Neural cell (in vitro differentiated cells): ENCODE measurements at regions not wholly inside any gene's neighbourhood (a gene's known extent, or its start where the extent isn't known, plus 50 kb on each side); places are given as distances from the start of the nearest gene placed in this dataset.

ENCODE experiments used
- H2AFZ ChIP-seq: fragments of 200-600, 300-800 bp; sonication (generic), shearing (Covaris generic); 2 replicates; pipeline ENCODE4 v1.6.0; 2014; ENCODE audit warnings: low read depth, mild to moderate bottlenecking, antibody characterized with exemption, low read length, moderate library complexity
- H3F3A ChIP-seq: fragments of 200-600 bp; shearing (Covaris generic); 2 replicates; pipeline ENCODE4 v1.6.1; 2016; ENCODE audit warnings: mild to moderate bottlenecking, moderate library complexity, mixed read lengths, antibody characterized with exemption, low read length; ENCODE audit not compliant: insufficient read depth, poor library complexity, severe bottlenecking
- H3K27ac ChIP-seq: fragments of 200-600, 300-800 bp; sonication (generic), shearing (Covaris generic); 2 replicates; pipeline ENCODE4 v1.5.1; 2014; ENCODE audit warnings: mild to moderate bottlenecking, low read length, moderate library complexity
- H3K27me3 ChIP-seq: fragments of 300-800, 200-600 bp; sonication (generic), shearing (Covaris generic); 2 replicates; pipeline ENCODE4 v1.6.0; 2014; ENCODE audit warnings: mild to moderate bottlenecking, low read depth, low read length, moderate library complexity; ENCODE audit not compliant: insufficient read depth
- H3K36me3 ChIP-seq: fragments of 300-800, 200-600 bp; sonication (generic), shearing (Covaris generic); 2 replicates; pipeline ENCODE4 v1.5.1; 2014; ENCODE audit warnings: mild to moderate bottlenecking, antibody characterized with exemption, low read length, moderate library complexity; ENCODE audit not compliant: insufficient read depth
- H3K4me2 ChIP-seq: fragments of 300-800, 200-600 bp; sonication (generic), shearing (Covaris generic); 2 replicates; pipeline ENCODE4 v1.6.0; 2014; ENCODE audit warnings: mild to moderate bottlenecking, low read length
- H3K4me3 ChIP-seq: fragments of 300-800, 200-600 bp; sonication (generic), shearing (Covaris generic); 2 replicates; pipeline ENCODE4 v1.5.1; 2014; ENCODE audit warnings: mild to moderate bottlenecking, low read length, moderate library complexity
- H3K79me2 ChIP-seq: fragments of 200-600 bp; shearing (Covaris generic); replicated peaks from 2 replicates; pipeline ENCODE4 v1.6.0; 2014; ENCODE audit warnings: mild to moderate bottlenecking, low read length, moderate library complexity; ENCODE audit not compliant: insufficient read depth
- H3K9ac ChIP-seq: fragments of 300-800, 200-600 bp; sonication (generic), shearing (Covaris generic); 2 replicates; pipeline ENCODE4 v1.6.1; 2016; ENCODE audit warnings: mild to moderate bottlenecking, low read length, mixed read lengths
- H3K9me2 ChIP-seq: fragments of 200-600 bp; shearing (Covaris generic); 2 replicates; pipeline ENCODE4 v1.6.1; 2016; ENCODE audit warnings: mild to moderate bottlenecking, low read length, mixed read lengths; ENCODE audit not compliant: insufficient read depth
- H3K9me3 ChIP-seq: fragments of 200-600, 300-800 bp; sonication (generic), shearing (Covaris generic); 2 replicates; pipeline ENCODE4 v1.6.1; 2016; ENCODE audit warnings: mild to moderate bottlenecking, mixed run types, low read length, moderate library complexity, mixed read lengths
- H4K20me1 ChIP-seq: fragments of 200-600 bp; shearing (Covaris generic); 2 replicates; pipeline ENCODE4 v1.6.1; 2016; ENCODE audit warnings: mild to moderate bottlenecking, mixed run types; ENCODE audit not compliant: insufficient read depth
- CTCF ChIP-seq: fragments of 450-650 bp; IDR thresholded peaks from 2 replicates; pipeline ENCODE4 v1.5.1; 2014; ENCODE audit warnings: antibody characterized with exemption, mild to moderate bottlenecking, moderate library complexity; ENCODE audit not compliant: poor library complexity, severe bottlenecking
- EP300 ChIP-seq: fragments of 450-650 bp; conservative IDR thresholded peaks from 2 replicates; pipeline ENCODE4 v1.6.1; 2014; ENCODE audit warnings: antibody characterized with exemption, mild to moderate bottlenecking, moderate library complexity; ENCODE audit not compliant: poor library complexity, severe bottlenecking
- EZH2 ChIP-seq: fragments of 200-600, 300-800 bp; shearing (Covaris generic), sonication (generic); IDR thresholded peaks from 2 replicates; pipeline ENCODE4 v1.6.1; 2014; ENCODE audit warnings: antibody characterized with exemption, low read length, borderline replicate concordance, mild to moderate bottlenecking; ENCODE audit not compliant: insufficient read depth, poor library complexity, severe bottlenecking
- MXI1 ChIP-seq: fragments of 450-650 bp; conservative IDR thresholded peaks from 2 replicates; pipeline ENCODE4 v1.6.1; 2014; ENCODE audit warnings: antibody characterized with exemption, mild to moderate bottlenecking; ENCODE audit not compliant: poor library complexity, severe bottlenecking
- POLR2AphosphoS5 ChIP-seq: IDR thresholded peaks from 2 replicates; pipeline ENCODE4 v1.6.1; 2012
- SMC3 ChIP-seq: fragments of 450-650 bp; conservative IDR thresholded peaks from 2 replicates; pipeline ENCODE4 v1.6.1; 2014; ENCODE audit warnings: antibody characterized with exemption, mild to moderate bottlenecking, moderate library complexity; ENCODE audit not compliant: poor library complexity
- TAF1 ChIP-seq: IDR thresholded peaks from 2 replicates; pipeline ENCODE4 v1.6.1; 2012; ENCODE audit warnings: low read depth
- TF ChIP-seq, protein P1 (sequence below): IDR thresholded peaks from 2 replicates; pipeline ENCODE4 v1.6.1; 2012; ENCODE audit warnings: borderline replicate concordance

GRCh38 chr3:56861511-56861910, 59.8 kb upstream of the ARHGEF3 start:
- no peaks in the 10 kb centered on the region for H3K9me3 ChIP-seq
- no peaks in the 10 kb centered on the region for H3K79me2 ChIP-seq
- no peak overlapping the region for H3K27ac ChIP-seq
- no peak for TF ChIP-seq SMC3
- no peak for TF ChIP-seq POLR2AphosphoS5
- TF ChIP-seq CTCF: no peak
- TF ChIP-seq MXI1: no peak
- TF ChIP-seq TAF1: no peak
- TF ChIP-seq, protein P1, sequence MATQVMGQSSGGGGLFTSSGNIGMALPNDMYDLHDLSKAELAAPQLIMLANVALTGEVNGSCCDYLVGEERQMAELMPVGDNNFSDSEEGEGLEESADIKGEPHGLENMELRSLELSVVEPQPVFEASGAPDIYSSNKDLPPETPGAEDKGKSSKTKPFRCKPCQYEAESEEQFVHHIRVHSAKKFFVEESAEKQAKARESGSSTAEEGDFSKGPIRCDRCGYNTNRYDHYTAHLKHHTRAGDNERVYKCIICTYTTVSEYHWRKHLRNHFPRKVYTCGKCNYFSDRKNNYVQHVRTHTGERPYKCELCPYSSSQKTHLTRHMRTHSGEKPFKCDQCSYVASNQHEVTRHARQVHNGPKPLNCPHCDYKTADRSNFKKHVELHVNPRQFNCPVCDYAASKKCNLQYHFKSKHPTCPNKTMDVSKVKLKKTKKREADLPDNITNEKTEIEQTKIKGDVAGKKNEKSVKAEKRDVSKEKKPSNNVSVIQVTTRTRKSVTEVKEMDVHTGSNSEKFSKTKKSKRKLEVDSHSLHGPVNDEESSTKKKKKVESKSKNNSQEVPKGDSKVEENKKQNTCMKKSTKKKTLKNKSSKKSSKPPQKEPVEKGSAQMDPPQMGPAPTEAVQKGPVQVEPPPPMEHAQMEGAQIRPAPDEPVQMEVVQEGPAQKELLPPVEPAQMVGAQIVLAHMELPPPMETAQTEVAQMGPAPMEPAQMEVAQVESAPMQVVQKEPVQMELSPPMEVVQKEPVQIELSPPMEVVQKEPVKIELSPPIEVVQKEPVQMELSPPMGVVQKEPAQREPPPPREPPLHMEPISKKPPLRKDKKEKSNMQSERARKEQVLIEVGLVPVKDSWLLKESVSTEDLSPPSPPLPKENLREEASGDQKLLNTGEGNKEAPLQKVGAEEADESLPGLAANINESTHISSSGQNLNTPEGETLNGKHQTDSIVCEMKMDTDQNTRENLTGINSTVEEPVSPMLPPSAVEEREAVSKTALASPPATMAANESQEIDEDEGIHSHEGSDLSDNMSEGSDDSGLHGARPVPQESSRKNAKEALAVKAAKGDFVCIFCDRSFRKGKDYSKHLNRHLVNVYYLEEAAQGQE: no peak
- no peak for TF ChIP-seq EP300
- TF ChIP-seq EZH2: no peak
- no peaks in the 10 kb centered on the region for H3F3A ChIP-seq
- no peaks in the 10 kb centered on the region for H4K20me1 ChIP-seq
- no peak overlapping the region for H2AFZ ChIP-seq
- H3K9me2 ChIP-seq: no peaks in the 10 kb centered on the region
- H3K36me3 ChIP-seq: no peaks in the 10 kb centered on the region
- H3K9ac ChIP-seq: no peak overlapping the region
- H3K27me3 ChIP-seq: no peaks in the 10 kb centered on the region
- H3K4me2 ChIP-seq: no peak overlapping the region
- no peak overlapping the region for H3K4me3 ChIP-seq

DNA sequence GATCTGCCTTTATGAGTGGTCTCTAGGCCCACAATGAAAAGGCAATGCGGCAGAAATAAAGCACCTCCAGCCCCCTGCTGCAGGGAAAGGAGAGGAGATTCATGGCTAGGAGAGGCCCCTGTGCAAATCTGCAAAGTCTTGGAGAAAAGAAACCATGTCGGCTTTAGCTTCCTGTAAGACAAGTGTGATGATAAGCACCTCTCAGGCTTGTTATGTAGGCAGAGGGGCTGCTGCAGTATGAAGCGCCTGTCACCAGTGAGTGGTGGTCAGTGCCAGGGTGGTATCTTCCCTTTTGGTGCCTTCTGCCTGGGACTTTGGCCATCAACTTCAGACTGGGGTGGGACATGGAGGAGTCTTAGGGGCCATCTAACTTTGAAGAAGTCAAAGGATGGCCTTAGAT, 59.2 kb upstream of the ARHGEF3 start:
- Histone ChIP-seq H3K36me3 (no peaks in the 10 kb centered on the region), H2AFZ (no peak overlapping the region), H3K4me3 (no peak overlapping the region), H3K79me2 (no peaks in the 10 kb centered on the region), H3K27ac (no peak overlapping the region), H3K9me2 (no peaks in the 10 kb centered on the region), H3K9ac (no peak overlapping the region), H3K27me3 (no peaks in the 10 kb centered on the region), H3K4me2 (no peak overlapping the region), H3K9me3 (no peaks in the 10 kb centered on the region), H3F3A (no peaks in the 10 kb centered on the region), H4K20me1 (no peaks in the 10 kb centered on the region)
- no peak for TF ChIP-seq TAF1
- no peak for TF ChIP-seq MXI1
- no peak for TF ChIP-seq SMC3
- no peak for TF ChIP-seq EZH2
- TF ChIP-seq POLR2AphosphoS5: no peak

GRCh38 chr3:56860351-56860750, 58.6 kb upstream of the ARHGEF3 start:
- H3K36me3 ChIP-seq: no peaks in the 10 kb centered on the region
- H3K9me2 ChIP-seq: no peaks in the 10 kb centered on the region
- no peak overlapping the region for H3K27ac ChIP-seq
- H3K27me3 ChIP-seq: no peaks in the 10 kb centered on the region
- no peaks in the 10 kb centered on the region for H3K9me3 ChIP-seq
- no peak overlapping the region for H3K4me3 ChIP-seq
- no peak overlapping the region for H2AFZ ChIP-seq
- no peak overlapping the region for H3K9ac ChIP-seq
- H4K20me1 ChIP-seq: no peaks in the 10 kb centered on the region
- no peaks in the 10 kb centered on the region for H3K79me2 ChIP-seq
- no peak overlapping the region for H3K4me2 ChIP-seq
- no peaks in the 10 kb centered on the region for H3F3A ChIP-seq
- TF ChIP-seq CTCF (no peak), EZH2 (no peak), TAF1 (no peak), SMC3 (no peak)
- TF ChIP-seq, protein P1: no peak
